SK-N-SH (cell line): ENCODE measurements at regions not wholly inside any gene's neighbourhood (a gene's known extent, or its start where the extent isn't known, plus 50 kb on each side); places are given as distances from the start of the nearest gene placed in this dataset.

Source experiments
- YY1 ChIP-seq: IDR thresholded peaks from 2 replicates; pipeline ENCODE4 v1.4.0; 2012; ENCODE audit warnings: low read depth, mild to moderate bottlenecking
- TF ChIP-seq, protein P1 (sequence below): fragments of 200-600 bp; sonication (generic); IDR thresholded peaks from 2 replicates; pipeline ENCODE4 v1.6.1; 2017; ENCODE audit warnings: antibody characterized with exemption, mild to moderate bottlenecking, moderate library complexity

DNA sequence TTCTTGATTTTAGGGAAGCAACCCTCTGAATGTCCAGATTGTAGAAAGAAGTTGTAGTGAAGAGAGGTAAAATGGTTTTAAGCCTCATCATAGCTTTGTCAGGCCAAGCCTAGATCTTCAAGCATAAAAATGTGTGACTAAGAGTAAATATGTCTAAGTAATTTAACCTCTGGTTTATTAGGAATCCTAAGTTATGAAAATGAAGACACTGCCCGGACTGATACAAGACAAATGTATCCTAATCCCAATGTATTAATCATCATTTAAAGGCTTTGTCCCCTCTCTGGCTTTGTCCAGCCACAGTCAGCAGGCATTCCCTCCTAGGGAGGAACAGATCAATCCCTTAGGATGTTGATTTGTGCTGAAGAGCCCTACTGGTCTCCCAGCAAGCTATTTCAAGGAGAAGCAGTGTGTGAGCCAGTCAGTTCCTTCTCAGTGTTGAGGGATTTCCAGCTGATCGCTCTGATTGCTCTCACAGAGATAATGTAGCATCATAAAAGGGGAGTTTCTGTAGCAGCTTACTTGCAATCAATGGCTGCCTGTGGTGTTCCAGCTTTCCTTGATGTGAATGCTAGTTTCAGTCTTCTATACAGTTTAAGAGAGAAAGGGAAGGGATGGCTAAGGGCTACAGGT is 796.1 kb downstream of the EPHA4 start:
- TF ChIP-seq, protein P1, sequence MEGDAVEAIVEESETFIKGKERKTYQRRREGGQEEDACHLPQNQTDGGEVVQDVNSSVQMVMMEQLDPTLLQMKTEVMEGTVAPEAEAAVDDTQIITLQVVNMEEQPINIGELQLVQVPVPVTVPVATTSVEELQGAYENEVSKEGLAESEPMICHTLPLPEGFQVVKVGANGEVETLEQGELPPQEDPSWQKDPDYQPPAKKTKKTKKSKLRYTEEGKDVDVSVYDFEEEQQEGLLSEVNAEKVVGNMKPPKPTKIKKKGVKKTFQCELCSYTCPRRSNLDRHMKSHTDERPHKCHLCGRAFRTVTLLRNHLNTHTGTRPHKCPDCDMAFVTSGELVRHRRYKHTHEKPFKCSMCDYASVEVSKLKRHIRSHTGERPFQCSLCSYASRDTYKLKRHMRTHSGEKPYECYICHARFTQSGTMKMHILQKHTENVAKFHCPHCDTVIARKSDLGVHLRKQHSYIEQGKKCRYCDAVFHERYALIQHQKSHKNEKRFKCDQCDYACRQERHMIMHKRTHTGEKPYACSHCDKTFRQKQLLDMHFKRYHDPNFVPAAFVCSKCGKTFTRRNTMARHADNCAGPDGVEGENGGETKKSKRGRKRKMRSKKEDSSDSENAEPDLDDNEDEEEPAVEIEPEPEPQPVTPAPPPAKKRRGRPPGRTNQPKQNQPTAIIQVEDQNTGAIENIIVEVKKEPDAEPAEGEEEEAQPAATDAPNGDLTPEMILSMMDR: no peak
- TF ChIP-seq YY1: no peak
